Keratinocyte (primary cell): ENCODE measurements at regions not wholly inside any gene's neighbourhood (a gene's known extent, or its start where the extent isn't known, plus 50 kb on each side); places are given as distances from the start of the nearest gene placed in this dataset.

Source experiments
- DNase-seq: peaks from one replicate; pipeline ENCODE4 v3.0.0-alpha.2; 2011; ENCODE audit warnings: low read depth, missing footprints, low spot score
- FAIRE-seq: peaks from 2 replicates; lab custom pipeline; 2011; peaks lifted over from hg19 to GRCh38; lab: Jason Lieb, UNC
- H2AFZ ChIP-seq: 2 replicates; pipeline ENCODE4 v1.6.0; 2012; ENCODE audit warnings: low read length, control low read depth, inconsistent platforms; ENCODE audit not compliant: control insufficient read depth
- H3K27ac ChIP-seq: 2 replicates; pipeline ENCODE4 v1.5.1; 2011; ENCODE audit warnings: low read length; ENCODE audit not compliant: control insufficient read depth, insufficient read depth
- H3K27me3 ChIP-seq: 3 replicates; pipeline ENCODE4 v1.6.0; 2011; ENCODE audit warnings: low read length; ENCODE audit not compliant: control insufficient read depth, insufficient read depth; ENCODE audit errors: extremely low read depth
- H3K36me3 ChIP-seq, 2 experiments: 2 replicates in 1 of 2; 3 replicates in 1 of 2; pipeline ENCODE4 v1.5.1; 2011; ENCODE audit warnings: low read length in 2 of 2, mild to moderate bottlenecking in 1 of 2; ENCODE audit not compliant: control insufficient read depth in 2 of 2, insufficient read depth in 2 of 2; ENCODE audit errors: extremely low read depth in 1 of 2
- H3K4me1 ChIP-seq: 3 replicates; pipeline ENCODE4 v1.5.1; 2011; ENCODE audit warnings: low read length; ENCODE audit not compliant: control insufficient read depth, insufficient read depth; ENCODE audit errors: extremely low read depth
- H3K4me2 ChIP-seq: 3 replicates; pipeline ENCODE4 v1.6.0; 2011; ENCODE audit warnings: low read depth, low read length; ENCODE audit not compliant: control insufficient read depth, insufficient read depth; ENCODE audit errors: extremely low read depth
- H3K4me3 ChIP-seq, 3 experiments: fragments of 200-600 bp in 1 of 3; sonication (generic) in 1 of 3; 2 replicates in 2 of 3; 3 replicates in 1 of 3; pipeline ENCODE4 v1.5.1; 2011 to 2016; ENCODE audit warnings: low read length in 3 of 3, mild to moderate bottlenecking in 3 of 3, control low read depth in 2 of 3, inconsistent platforms in 1 of 3, low read depth in 1 of 3, mixed read lengths in 1 of 3, mixed run types in 1 of 3, moderate library complexity in 1 of 3; ENCODE audit not compliant: control insufficient read depth in 2 of 3, insufficient read depth in 2 of 3; ENCODE audit errors: extremely low read depth in 1 of 3
- H3K79me2 ChIP-seq: 2 replicates; pipeline ENCODE4 v1.6.0; 2012; ENCODE audit warnings: low read length; ENCODE audit not compliant: control insufficient read depth, insufficient read depth
- H3K9ac ChIP-seq: 3 replicates; pipeline ENCODE4 v1.6.0; 2011; ENCODE audit warnings: low read length; ENCODE audit not compliant: control insufficient read depth, insufficient read depth; ENCODE audit errors: extremely low read depth
- H3K9me1 ChIP-seq: 3 replicates; pipeline ENCODE4 v1.6.0; 2011; ENCODE audit warnings: low read length; ENCODE audit not compliant: control insufficient read depth, insufficient read depth; ENCODE audit errors: extremely low read depth
- H3K9me3 ChIP-seq: 2 replicates; pipeline ENCODE4 v1.5.1; 2012; ENCODE audit warnings: low read depth, low read length; ENCODE audit not compliant: control insufficient read depth
- H4K20me1 ChIP-seq: 3 replicates; pipeline ENCODE4 v1.6.0; 2011; ENCODE audit warnings: low read length; ENCODE audit not compliant: control insufficient read depth, insufficient read depth; ENCODE audit errors: extremely low read depth
- EZH2 ChIP-seq: IDR thresholded peaks from one replicate; pipeline ENCODE4 v1.6.1; 2012; ENCODE audit warnings: inconsistent platforms, mild to moderate bottlenecking, low read length, moderate library complexity
- dilution Hi-C: fragments of 300-500 bp; cut with MboI; formaldehyde crosslinking; loops from one replicate; pipeline ENCODE4 v1.7.0; 2020; ENCODE audit warnings: low sequenced_read_pairs; ENCODE audit not compliant: extremely low pct_ligation_motif_present
- TF ChIP-seq, protein P1 (sequence below), 3 experiments: IDR thresholded peaks in 1 of 3; conservative IDR thresholded peaks in 1 of 3; optimal IDR thresholded peaks in 1 of 3; 2 replicates in 2 of 3; 3 replicates in 1 of 3; pipeline versions ENCODE3 to v1.5.1; 2011; ENCODE audit warnings: low read length in 3 of 3, mild to moderate bottlenecking in 3 of 3, moderate library complexity in 2 of 3, control low read depth in 1 of 3, inconsistent platforms in 1 of 3; ENCODE audit not compliant: insufficient read depth in 2 of 3; ENCODE audit errors: extremely low read depth in 1 of 3

DNA sequence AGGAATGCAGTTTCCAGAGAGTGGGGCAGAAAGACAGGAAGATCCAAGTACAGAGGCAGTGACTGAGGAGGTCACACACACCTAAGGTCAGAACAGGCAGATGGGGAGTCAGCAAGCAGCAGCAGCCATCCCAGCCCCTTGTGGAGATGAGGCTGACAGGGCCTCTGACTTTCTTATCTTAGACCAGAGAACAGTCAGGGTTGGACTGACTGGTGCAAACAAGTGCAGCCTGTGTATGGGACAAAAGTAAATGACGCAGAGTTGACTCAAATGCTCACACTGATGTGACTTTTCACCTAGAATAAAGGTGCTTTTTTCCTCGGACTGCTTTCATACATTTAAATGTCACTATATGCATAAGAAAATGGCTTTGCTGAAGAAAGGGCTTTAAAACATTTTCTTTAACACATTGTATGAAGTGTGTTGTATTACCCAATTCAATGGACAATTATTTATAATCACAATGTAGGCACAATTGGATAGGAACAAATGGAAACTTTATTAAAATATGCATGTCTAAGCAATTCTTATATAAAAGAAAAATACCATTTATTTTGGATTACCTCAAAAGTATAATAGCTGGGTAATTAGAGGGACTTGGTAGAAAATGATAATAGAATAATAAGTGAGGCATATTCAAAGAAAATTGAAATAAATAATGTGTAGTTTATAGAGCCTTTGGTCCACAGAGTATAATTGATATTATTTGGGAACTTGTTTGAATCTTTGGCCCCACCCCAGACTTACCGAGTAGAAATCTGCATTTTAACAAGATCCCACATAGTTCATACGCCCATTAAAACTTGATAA lies 1321.5 kb upstream of the CELF4 start:
- DNase-seq (no peak), FAIRE-seq (no peak)
- H3K9ac ChIP-seq = no peak overlapping the region
- dilution Hi-C loops = no loop called here
- H3K9me1 ChIP-seq = no peaks in the 10 kb centered on the region
- no peak overlapping the region for H3K27ac ChIP-seq
- H3K79me2 ChIP-seq = no peaks in the 10 kb centered on the region
- H3K9me3 ChIP-seq = no peaks in the 10 kb centered on the region
- H2AFZ ChIP-seq = no peak overlapping the region
- no peak overlapping the region for H3K4me3 ChIP-seq
- H3K27me3 ChIP-seq = no peaks in the 10 kb centered on the region
- no peaks in the 10 kb centered on the region for H3K4me1 ChIP-seq
- H3K36me3 ChIP-seq = no peaks in the 10 kb centered on the region
- H4K20me1 ChIP-seq = no peaks in the 10 kb centered on the region
- TF ChIP-seq EZH2 = no peak
- TF ChIP-seq, protein P1, sequence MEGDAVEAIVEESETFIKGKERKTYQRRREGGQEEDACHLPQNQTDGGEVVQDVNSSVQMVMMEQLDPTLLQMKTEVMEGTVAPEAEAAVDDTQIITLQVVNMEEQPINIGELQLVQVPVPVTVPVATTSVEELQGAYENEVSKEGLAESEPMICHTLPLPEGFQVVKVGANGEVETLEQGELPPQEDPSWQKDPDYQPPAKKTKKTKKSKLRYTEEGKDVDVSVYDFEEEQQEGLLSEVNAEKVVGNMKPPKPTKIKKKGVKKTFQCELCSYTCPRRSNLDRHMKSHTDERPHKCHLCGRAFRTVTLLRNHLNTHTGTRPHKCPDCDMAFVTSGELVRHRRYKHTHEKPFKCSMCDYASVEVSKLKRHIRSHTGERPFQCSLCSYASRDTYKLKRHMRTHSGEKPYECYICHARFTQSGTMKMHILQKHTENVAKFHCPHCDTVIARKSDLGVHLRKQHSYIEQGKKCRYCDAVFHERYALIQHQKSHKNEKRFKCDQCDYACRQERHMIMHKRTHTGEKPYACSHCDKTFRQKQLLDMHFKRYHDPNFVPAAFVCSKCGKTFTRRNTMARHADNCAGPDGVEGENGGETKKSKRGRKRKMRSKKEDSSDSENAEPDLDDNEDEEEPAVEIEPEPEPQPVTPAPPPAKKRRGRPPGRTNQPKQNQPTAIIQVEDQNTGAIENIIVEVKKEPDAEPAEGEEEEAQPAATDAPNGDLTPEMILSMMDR (optimal IDR thresholded peaks at IDR 0.05 in 1 of 3, IDR thresholded peaks at IDR 0.05 in 1 of 3, conservative IDR thresholded peaks at IDR 0.05 in 1 of 3; ENCODE audit: extremely low read depth in 1 of 3, insufficient read depth in 2 of 3, low read length in 3 of 3) = no peak
- no peak overlapping the region for H3K4me2 ChIP-seq

DNA sequence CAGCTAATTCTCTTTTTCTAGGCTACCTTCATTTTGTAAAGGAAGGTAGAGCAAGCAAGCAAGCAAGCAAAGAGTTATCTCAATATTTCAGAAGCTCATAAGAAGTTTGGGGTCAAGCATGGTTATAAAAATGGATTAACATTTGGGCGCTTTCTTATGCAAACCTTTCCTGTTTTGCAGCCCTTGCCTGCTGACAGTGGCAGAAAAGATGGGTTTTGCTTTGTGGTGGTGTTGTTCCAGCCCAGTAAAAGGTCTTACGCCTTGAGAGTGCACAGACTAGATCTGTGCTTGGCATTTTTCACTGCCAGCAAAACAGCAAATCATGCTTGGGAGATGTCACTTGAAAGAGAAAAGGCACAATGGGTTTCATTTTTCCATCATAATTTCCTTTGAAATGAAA lies 1320.6 kb upstream of the CELF4 start:
- FAIRE-seq (no peak), DNase-seq (no peak)
- H3K4me1 ChIP-seq = no peaks in the 10 kb centered on the region
- no peaks in the 10 kb centered on the region for H3K36me3 ChIP-seq
- no peaks in the 10 kb centered on the region for H3K79me2 ChIP-seq
- no peak overlapping the region for H3K27ac ChIP-seq
- TF ChIP-seq EZH2 = no peak
- TF ChIP-seq, protein P1 (optimal IDR thresholded peaks at IDR 0.05 in 1 of 3, IDR thresholded peaks at IDR 0.05 in 1 of 3, conservative IDR thresholded peaks at IDR 0.05 in 1 of 3; ENCODE audit: extremely low read depth in 1 of 3, insufficient read depth in 2 of 3, low read length in 3 of 3) = no peak
- H3K27me3 ChIP-seq = no peaks in the 10 kb centered on the region
- H3K4me2 ChIP-seq = no peak overlapping the region
- no peaks in the 10 kb centered on the region for H3K9me3 ChIP-seq
- H3K4me3 ChIP-seq = no peak overlapping the region
- dilution Hi-C loops = no loop called here
- H3K9ac ChIP-seq = no peak overlapping the region
- no peaks in the 10 kb centered on the region for H3K9me1 ChIP-seq
- H4K20me1 ChIP-seq = no peaks in the 10 kb centered on the region
- no peak overlapping the region for H2AFZ ChIP-seq
